Panc1 (cell line): ENCODE measurements at regions not wholly inside any gene's neighbourhood (a gene's known extent, or its start where the extent isn't known, plus 50 kb on each side); places are given as distances from the start of the nearest gene placed in this dataset.

ENCODE experiments used
- ATAC-seq: fragments of 200-7000 bp; cut with Tn5 transposase; 2 replicates; pipeline ENCODE4 v1.9.1; 2020; ENCODE audit warnings: mild to moderate bottlenecking, moderate library complexity
- BruUV-seq: library from RNA; stranded (reverse); fragments of 400-500 nt; replicated peaks from 2 replicates; lab custom pipeline; 2021; lab: Mats Ljungman, UMichigan
- CTCF ChIA-PET: fragments of 300-600 bp; sonication (Branson Sonifier 250); formaldehyde crosslinking; loops from one replicate; lab custom pipeline; 2022; ENCODE audit warnings: antibody characterized with exemption; lab: Charles Lee
- POLR2A ChIA-PET: fragments of 300-600 bp; sonication (Branson Sonifier 250); formaldehyde crosslinking; loops from one replicate; lab custom pipeline; 2022; ENCODE audit warnings: antibody characterized with exemption; lab: Charles Lee
- DNase-seq: peaks from one replicate; pipeline ENCODE4 v3.0.0-alpha.2; 2010; ENCODE audit warnings: low read depth, low spot score
- H3K27ac ChIP-seq: 2 replicates; pipeline ENCODE4 v1.5.1; 2011; ENCODE audit warnings: mild to moderate bottlenecking, low read length, inconsistent platforms
- H3K27me3 ChIP-seq: fragments of 200-500 bp; sonication (Bioruptor generic); 2 replicates; pipeline ENCODE4 v1.6.0; 2014; ENCODE audit warnings: low read length, inconsistent platforms; ENCODE audit not compliant: control insufficient read depth, insufficient read depth
- H3K36me3 ChIP-seq: fragments of 200-500 bp; sonication (Bioruptor generic); 2 replicates; pipeline ENCODE4 v1.5.1; 2014; ENCODE audit warnings: inconsistent platforms, mild to moderate bottlenecking, low read length, moderate library complexity; ENCODE audit not compliant: control insufficient read depth, insufficient read depth
- H3K4me1 ChIP-seq: 2 replicates; pipeline ENCODE4 v1.5.1; 2011; ENCODE audit warnings: inconsistent platforms, mild to moderate bottlenecking, low read length, moderate library complexity; ENCODE audit not compliant: control insufficient read depth, insufficient read depth
- H3K4me3 ChIP-seq, 2 experiments: 2 replicates each; pipeline ENCODE4 v1.5.1; 2011 to 2012; ENCODE audit warnings: low read depth in 2 of 2, low read length in 2 of 2, mild to moderate bottlenecking in 2 of 2, inconsistent platforms in 1 of 2, moderate library complexity in 1 of 2
- H3K9me3 ChIP-seq: fragments of 200-500 bp; sonication (Bioruptor generic); 2 replicates; pipeline ENCODE4 v1.5.1; 2014; ENCODE audit warnings: low read depth, mild to moderate bottlenecking, inconsistent platforms, low read length, moderate library complexity; ENCODE audit not compliant: control insufficient read depth, insufficient read depth
- POLR2AphosphoS5 ChIP-seq: IDR thresholded peaks from 2 replicates; pipeline ENCODE4 v1.6.1; 2012; ENCODE audit warnings: mild to moderate bottlenecking, low read depth, low read length, moderate library complexity
- SIN3A ChIP-seq: IDR thresholded peaks from 2 replicates; pipeline ENCODE4 v1.6.1; 2012; ENCODE audit warnings: low read depth, mild to moderate bottlenecking, low read length, moderate library complexity, borderline replicate concordance; ENCODE audit not compliant: insufficient read depth
- TCF7L2 ChIP-seq: IDR thresholded peaks from 2 replicates; pipeline ENCODE4 v1.6.1; 2011; ENCODE audit warnings: mild to moderate bottlenecking, low read depth, low read length, inconsistent platforms
- in situ Hi-C: cut with HindIII; loops from 2 replicates; pipeline ENCODE4 v1.10.0; 2016; ENCODE audit warnings: low sequenced_read_pairs, low pct_unique_long_range_greater_than_20kb
- intact Hi-C: fragments of 100-400 bp; cut with micrococcal nuclease; formaldehyde crosslinking; loops from one replicate; pipeline ENCODE4 v1.10.0; 2022; ENCODE audit not compliant: unreplicated experiment
- TF ChIP-seq, protein P1 (sequence below): fragments of 450-650 bp; IDR thresholded peaks from 2 replicates; pipeline ENCODE4 v1.5.1; 2017; ENCODE audit warnings: mild to moderate bottlenecking
- TF ChIP-seq, protein P2 (sequence below), 2 experiments: IDR thresholded peaks; 2 replicates each; pipeline ENCODE4 v1.6.1; 2011 to 2012; ENCODE audit warnings: low read depth in 2 of 2, control low read depth in 1 of 2, low read length in 1 of 2, mild to moderate bottlenecking in 1 of 2, moderate library complexity in 1 of 2; ENCODE audit not compliant: insufficient read depth in 1 of 2

DNA sequence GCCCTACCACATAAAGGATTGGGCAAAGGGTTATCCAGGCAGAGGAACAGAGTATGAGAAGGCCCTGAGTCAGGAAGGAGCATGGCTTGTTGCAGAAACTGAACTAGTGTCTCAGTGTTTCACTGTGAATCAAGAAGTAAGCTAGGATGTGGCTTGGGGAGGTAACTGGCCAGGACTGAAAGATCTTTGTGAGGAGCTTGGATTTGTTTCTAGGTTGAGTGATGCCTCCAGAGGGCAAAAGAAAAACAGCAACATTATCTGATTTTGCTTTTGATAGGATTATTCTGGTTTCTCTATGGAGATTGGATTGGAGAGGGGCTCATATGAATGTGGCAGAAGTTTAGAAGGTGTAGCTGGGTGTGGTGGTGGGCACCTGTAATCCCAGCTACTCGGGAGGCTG is 137.9 kb upstream of the HDAC9 start:
- H3K9me3 ChIP-seq = no peaks in the 10 kb centered on the region
- H3K27ac ChIP-seq = peak overlapping the region; percentile 19; the same call in 1 of the 2 replicates
- ATAC-seq (0 out of 2 replicates have a peak, but pooled peaks have one; percentile 36), DNase-seq (no peak)
- H3K36me3 ChIP-seq = no peaks in the 10 kb centered on the region
- H3K4me1 ChIP-seq = peaks cover 27% of the 10 kb centered on the region
- BruUV-seq = no TSS peak
- ChIA-PET CTCF (interaction anchor here (0.5 to 1.2 kb wide), 4 partner anchors 119 to 375 kb away, joined by 3 to 5 read pairs (median 4); no protein-coding TSS in a partner anchor), POLR2A (no interaction called here)
- H3K27me3 ChIP-seq = no peaks in the 10 kb centered on the region
- intact Hi-C loops (loop anchor here (10.0 kb wide), 2 partner anchors 137 to 767 kb away; partner anchors contain the start of gene HDAC9), in situ Hi-C loops (loop anchor here (25.0 kb wide), 1 partner anchor 1305 kb away; no protein-coding TSS in a partner anchor)
- TF ChIP-seq, protein P1, sequence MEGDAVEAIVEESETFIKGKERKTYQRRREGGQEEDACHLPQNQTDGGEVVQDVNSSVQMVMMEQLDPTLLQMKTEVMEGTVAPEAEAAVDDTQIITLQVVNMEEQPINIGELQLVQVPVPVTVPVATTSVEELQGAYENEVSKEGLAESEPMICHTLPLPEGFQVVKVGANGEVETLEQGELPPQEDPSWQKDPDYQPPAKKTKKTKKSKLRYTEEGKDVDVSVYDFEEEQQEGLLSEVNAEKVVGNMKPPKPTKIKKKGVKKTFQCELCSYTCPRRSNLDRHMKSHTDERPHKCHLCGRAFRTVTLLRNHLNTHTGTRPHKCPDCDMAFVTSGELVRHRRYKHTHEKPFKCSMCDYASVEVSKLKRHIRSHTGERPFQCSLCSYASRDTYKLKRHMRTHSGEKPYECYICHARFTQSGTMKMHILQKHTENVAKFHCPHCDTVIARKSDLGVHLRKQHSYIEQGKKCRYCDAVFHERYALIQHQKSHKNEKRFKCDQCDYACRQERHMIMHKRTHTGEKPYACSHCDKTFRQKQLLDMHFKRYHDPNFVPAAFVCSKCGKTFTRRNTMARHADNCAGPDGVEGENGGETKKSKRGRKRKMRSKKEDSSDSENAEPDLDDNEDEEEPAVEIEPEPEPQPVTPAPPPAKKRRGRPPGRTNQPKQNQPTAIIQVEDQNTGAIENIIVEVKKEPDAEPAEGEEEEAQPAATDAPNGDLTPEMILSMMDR = peak; percentile 57
- TF ChIP-seq TCF7L2 = no peak
- H3K4me3 ChIP-seq = no peak overlapping the region

DNA sequence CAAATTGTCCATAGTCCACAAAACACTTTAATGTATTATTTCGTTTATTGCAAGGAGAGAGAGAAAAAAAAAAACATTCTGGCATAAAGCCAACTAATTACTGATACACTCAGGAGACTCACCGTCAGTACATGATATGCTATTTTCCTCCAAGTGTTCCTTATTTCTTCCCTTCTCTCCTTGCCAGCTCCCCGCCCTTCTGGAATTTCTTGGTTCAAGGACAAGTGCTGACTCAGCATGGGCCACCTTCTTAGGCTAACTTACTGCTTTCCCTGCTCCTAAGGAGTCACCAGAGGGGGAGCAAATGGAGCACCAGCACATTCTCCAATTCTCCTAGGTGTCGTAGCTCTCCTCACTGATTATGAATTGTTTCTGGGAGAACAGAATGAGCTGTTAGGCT is 133.8 kb upstream of the HDAC9 start:
- ATAC-seq (no peak), DNase-seq (no peak)
- ChIA-PET POLR2A (interaction anchor here (0.6 kb wide), 1 partner anchor 9 kb away, joined by 4 read pairs; no protein-coding TSS in a partner anchor), CTCF (no interaction called here)
- Histone ChIP-seq H3K4me1 (no peaks in the 10 kb centered on the region), H3K27me3 (no peaks in the 10 kb centered on the region), H3K4me3 (no peak overlapping the region), H3K9me3 (no peaks in the 10 kb centered on the region), H3K27ac (no peak overlapping the region), H3K36me3 (no peaks in the 10 kb centered on the region)
- no TSS peak for BruUV-seq
- TF ChIP-seq TCF7L2 = no peak
- TF ChIP-seq, protein P1 = no peak
- TF ChIP-seq SIN3A = no peak
- TF ChIP-seq, protein P2, sequence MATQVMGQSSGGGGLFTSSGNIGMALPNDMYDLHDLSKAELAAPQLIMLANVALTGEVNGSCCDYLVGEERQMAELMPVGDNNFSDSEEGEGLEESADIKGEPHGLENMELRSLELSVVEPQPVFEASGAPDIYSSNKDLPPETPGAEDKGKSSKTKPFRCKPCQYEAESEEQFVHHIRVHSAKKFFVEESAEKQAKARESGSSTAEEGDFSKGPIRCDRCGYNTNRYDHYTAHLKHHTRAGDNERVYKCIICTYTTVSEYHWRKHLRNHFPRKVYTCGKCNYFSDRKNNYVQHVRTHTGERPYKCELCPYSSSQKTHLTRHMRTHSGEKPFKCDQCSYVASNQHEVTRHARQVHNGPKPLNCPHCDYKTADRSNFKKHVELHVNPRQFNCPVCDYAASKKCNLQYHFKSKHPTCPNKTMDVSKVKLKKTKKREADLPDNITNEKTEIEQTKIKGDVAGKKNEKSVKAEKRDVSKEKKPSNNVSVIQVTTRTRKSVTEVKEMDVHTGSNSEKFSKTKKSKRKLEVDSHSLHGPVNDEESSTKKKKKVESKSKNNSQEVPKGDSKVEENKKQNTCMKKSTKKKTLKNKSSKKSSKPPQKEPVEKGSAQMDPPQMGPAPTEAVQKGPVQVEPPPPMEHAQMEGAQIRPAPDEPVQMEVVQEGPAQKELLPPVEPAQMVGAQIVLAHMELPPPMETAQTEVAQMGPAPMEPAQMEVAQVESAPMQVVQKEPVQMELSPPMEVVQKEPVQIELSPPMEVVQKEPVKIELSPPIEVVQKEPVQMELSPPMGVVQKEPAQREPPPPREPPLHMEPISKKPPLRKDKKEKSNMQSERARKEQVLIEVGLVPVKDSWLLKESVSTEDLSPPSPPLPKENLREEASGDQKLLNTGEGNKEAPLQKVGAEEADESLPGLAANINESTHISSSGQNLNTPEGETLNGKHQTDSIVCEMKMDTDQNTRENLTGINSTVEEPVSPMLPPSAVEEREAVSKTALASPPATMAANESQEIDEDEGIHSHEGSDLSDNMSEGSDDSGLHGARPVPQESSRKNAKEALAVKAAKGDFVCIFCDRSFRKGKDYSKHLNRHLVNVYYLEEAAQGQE (IDR thresholded peaks at IDR 0.05; ENCODE audit: insufficient read depth in 1 of 2, low read depth in 2 of 2, low read length in 1 of 2) = no peak
- TF ChIP-seq POLR2AphosphoS5 = no peak
- intact Hi-C loops = no loop called here
- in situ Hi-C loops = loop anchor here (25.0 kb wide), 1 partner anchor 1301 kb away; no protein-coding TSS in a partner anchor
